ENCODE measurements at regions not wholly inside any gene's neighbourhood (a gene's known extent, or its start where the extent isn't known, plus 50 kb on each side); places are given as distances from the start of the nearest gene placed in this dataset.
"Not testable (repeated sequence)": the region's sequence is repeated elsewhere in the genome, so short reads cannot be mapped to it uniquely, and the experiment has no call there.

DNA sequence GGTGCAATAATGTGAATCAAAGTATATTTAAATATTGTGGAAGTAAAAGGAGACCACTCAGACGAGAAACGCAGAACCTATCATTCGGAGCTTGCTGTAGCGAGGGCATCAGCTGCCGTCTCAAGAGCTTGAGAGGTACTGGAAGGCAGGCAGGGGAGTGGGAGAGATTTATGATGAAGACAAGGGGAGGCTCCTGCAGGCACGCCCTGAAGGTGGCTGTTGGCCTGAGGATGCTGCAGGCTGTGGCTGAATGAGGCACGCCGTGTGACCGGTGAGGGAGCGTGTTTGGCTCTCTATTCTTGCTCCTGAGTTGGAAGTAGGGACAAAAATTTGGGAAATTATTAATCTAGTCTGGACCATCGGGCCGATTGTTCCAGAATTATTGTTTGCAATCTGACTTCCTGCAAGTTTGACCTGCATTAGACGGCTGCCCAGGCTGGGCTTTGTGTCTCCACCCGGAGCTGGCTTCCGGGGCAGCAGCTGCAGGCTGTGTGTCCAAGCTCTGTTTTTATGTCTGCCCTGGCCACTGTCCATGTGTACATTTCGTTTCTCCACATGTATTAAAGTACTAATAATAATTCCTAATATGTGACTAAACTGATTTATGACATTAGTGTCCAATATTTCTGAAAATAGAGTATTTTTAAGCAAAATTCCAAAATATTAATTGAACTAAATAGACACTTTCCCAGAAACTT lies 91.1 kb upstream of the ANKRD10 start:
- DNase-seq (ENCODE audit: low read depth, low spot score), result no peak

DNA sequence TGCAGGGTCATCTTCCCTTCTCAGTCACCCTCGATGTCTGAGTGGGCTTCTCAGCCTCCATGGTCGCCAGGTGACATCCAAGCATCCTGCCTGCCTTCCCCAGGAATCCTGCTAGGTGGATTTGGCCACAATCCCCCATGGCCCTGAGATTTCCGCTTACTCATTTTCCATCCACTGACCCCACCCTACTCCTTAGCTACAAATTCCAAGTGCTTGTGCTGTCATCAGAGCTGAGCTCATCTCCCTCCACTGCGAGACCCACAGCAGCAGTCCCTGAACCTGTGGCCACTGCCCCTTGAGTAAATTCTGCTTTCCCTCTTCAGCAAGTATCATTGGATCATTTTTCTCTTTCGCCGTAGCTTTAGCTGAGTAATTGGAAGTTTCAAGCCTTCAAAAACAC lies 90.5 kb upstream of the ANKRD10 start:
- DNase-seq (ENCODE audit: low read depth, low spot score), result no peak

DNA sequence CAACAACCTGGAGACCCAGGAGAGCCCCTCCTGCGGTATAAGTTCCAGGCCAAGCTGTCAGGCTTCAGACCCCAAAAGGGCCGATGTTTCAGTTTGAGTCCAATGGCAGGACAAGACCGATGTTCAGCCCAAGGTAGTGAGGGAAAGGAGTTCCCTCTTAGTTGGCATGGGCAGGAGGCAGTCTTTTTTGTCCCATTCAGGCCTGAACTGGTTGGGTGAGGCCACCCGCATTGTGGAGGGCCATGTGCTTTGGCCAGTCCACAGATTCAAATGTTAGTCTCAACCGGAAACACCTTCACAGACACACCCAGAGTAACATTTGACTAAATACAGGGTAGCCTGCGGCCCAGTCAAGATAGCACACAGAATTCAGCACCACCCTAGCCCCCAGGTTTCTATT lies 89.6 kb upstream of the ANKRD10 start:
- no peak for DNase-seq (ENCODE audit: low read depth, low spot score)

DNA sequence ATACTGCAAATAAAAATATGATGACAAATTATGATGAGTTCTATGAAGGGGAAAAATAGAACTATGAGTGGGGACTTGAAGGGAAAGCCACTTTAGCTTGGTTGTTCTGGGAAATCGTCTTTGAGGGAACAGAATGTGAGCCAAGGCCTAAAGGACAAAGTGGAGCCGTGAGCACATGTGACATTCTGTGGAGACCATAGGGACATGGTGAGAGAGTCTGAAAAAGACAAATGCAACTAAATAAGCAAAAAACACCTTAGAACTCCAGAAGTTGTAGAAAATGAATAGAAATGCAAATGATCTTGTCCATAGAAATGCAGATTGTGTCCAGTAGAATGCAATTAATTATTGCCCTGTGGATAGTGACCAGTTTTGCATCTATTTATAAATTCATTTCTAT lies 86.8 kb upstream of the ANKRD10 start:
- no peak for DNase-seq (ENCODE audit: low read depth, low spot score)

DNA sequence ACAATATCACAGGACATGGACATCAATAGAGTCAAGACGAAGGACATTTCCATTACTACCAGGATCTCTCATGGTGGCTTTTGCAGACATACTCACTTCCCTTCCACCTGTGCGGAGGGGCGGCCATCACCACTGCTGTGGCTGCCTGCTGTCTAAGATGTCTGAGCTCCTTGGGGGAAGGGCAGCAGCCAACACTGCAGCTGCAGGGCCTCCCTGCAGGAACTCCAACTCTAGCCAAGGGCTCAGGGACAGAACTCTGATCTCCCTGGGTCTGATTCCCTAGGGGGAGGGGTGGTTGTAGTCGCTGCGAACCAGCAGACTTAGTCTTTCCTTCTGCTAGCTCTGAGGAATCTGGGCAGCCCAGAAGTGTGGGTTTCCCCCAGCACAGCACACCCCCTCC lies 78.9 kb upstream of the ANKRD10 start:
- DNase-seq (ENCODE audit: low read depth, low spot score), result peak; percentile 12

DNA sequence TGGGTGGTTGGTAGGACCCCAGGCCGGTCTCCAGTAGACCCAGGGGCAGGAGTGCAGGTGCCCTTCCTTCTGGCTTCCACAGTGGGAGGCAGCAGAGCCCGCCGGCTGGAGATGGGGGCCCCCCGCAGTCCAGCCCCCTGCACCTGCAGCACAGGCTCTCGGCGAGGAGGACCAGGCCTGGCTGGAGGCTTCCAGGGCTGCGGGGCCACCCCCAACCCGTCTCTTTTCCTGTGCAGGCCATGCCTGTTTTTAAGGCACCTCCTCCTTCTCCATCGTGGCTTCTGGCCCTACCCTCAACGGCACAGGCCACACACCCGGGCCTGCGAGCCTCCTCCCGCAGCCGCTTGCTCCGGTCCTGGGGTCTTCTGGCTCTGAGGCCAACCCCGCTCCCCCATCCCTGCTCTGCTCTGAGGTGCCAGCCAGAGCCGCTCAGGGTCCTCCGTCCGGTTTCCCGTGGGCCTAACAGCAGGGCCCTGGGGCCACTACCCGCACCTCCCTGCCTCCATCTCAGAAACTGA lies 77.2 kb upstream of the ANKRD10 start:
- DNase-seq (ENCODE audit: low read depth, low spot score), result no peak

DNA sequence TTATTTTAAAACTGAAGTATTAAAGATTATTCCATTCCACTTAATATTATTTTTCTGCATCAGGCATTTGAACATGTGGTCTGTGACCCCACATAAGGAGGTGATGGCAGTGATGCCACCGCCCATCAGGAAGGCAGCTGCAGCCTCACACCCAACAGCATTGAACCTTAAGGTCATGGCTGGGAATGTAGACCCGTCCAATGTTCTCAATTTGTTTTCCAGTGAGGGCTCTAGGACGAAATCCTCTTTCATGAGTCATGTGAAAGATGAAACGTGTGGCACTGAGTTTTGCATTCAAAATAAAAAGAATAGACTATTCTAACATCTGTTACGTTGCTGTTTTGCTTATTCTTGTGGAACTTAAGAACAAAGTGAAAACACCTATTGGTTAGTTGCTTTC lies 74.5 kb upstream of the ANKRD10 start:
- DNase-seq (ENCODE audit: low read depth, low spot score), result no peak

DNA sequence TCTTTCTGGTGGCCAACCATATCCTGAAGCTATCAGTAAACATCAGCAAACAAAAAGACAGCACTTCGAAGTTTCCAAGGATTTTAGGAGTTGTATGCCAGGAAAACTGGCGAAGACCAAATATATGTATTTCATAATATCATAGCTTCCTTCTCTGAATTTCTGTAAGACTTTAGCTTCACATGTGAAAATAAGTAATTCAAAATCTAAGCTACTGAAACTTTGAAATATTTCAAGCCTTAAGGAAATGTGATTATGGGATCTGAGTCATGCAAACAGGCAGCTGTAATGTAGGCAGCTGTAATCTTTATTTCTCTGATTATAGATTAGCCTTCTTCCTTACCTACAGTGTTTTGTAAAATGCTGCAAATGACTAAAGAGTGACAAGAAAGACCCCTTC lies 70.7 kb upstream of the ANKRD10 start:
- DNase-seq (ENCODE audit: low read depth, low spot score), result no peak

DNA sequence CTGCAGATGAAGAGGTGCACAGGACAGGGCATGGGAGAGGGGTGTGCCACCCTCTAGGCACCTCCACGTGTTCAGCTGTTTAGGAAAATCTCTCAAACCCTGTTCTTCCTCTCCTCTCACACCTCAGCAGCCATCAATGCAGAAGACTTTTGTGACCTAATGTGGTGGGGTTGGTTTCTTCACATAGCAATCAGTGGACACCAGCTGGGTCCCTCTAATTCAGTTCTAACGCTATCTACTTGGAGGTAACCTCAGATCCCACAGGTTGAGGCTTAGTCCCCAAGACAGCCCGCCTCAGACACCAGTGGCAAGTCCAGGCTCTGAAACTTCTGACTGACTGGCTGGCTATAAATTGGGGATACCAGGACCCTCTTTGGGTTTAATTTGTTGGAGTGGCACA lies 69.9 kb upstream of the ANKRD10 start:
- no peak for DNase-seq (ENCODE audit: low read depth, low spot score)

DNA sequence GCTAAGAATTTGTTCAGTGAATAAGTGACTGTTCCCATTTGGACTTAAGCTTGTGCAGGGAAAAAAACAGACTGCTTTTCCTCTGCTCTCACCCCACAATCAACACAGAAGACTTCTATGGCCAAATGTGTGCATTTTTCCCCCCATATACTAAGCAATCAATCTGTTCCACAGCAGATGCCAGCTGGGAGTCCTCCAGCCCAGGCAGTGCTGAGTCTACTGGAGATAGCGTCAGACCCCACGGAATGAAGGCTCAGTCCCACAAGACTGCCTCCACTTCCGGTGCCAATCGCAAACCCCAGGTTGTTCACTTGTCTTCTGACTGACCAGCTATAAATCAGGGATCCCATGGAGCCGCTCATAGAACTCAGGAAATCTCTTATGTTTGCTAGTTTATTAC lies 69.5 kb upstream of the ANKRD10 start:
- no peak for DNase-seq (ENCODE audit: low read depth, low spot score)

DNA sequence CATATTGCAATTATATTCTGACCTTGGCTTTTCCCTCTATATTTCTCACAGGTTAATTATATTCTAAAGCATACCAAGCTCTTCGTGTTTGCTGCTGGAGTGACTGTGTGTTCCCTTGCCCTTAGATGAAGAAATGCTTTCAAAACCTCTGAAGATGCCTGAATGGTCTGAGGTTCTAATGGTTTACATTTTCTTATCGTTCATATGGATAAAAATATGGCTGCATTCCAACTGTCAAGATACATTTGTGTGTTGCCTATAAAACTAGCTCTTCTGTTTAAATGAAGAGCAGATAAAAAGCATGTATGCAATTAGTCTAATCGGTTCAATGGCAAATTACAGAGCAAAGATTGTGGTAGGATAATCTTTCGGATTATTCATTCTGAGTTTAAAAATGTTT lies 68.4 kb upstream of the ANKRD10 start:
- no peak for DNase-seq (ENCODE audit: low read depth, low spot score)

DNA sequence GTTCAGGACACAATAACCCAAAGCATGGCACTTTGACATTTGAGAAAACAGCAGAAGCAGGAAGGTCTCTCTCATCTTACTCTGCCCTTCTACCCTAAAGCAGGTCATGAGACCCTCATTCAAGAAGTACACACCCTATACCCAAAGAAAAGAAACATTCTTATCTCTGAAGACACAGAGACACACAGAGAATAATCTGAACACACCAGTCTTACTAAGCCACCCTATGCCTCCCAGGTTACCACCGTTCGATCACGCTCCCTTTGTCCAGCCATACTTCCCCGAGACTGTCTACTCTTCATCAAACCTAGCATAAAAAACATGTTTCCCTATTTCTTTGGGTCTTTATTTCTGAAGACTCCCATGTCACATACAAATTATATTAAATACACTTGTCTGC lies 66.5 kb upstream of the ANKRD10 start:
- DNase-seq (ENCODE audit: low read depth, low spot score), result no peak

DNA sequence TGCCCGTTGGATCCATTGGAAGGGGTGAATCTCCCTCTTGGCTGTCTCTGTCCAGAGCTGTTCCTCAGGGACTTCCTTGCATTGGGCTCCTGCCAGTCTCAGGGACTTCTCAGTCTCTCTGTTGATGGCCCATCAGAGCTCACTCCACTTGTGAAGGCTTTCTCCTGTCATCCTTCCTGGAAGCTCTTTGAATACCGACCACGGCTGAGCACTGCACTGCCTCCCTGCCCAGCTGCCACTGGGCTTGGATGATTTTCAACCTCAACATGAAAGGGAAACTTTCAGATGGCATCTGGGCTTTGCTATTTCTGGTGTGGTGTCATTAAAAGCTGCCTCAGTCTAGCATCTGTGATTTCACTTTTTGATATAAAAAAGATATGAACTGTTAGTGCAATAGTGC lies 66.1 kb upstream of the ANKRD10 start:
- DNase-seq (ENCODE audit: low read depth, low spot score), result no peak

DNA sequence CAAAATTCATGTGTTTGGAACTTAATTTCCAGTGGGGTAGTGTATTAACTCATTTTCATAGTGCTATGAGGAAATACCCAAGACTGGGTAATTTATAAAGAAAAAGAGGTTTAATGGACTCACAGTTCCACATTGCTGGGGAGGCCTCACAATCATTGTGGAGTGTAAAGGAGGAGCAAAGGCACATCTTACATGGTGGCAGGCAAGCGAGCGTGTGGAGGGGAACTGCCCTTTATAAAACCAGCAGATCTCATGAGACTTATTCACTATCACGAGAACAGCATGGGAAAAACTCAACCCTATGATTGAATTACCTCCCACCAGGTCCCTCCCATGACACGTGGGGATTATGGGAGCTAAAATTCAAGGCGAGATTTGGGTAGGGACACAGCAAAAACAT lies 64.3 kb upstream of the ANKRD10 start:
- DNase-seq (ENCODE audit: low read depth, low spot score), result not testable (repeated sequence)

DNA sequence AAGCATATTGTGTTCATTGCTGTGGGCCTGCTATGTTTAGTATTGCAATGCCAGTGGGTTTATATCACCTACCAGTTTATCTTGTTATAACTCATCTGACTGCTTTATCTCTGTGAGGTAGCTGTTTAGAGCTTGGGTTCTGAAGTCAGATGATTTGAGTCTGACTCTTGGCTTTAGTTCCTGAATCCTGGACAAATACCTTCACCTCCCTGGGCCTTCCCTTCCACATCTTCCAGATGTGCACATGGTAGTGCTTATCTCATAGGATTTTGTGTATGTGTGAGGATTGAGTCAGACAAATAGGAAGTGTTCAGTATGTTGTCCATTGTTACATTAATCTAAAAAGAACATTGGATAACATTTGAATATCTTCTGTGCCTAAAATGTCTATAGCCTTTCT lies 63.5 kb upstream of the ANKRD10 start:
- DNase-seq (ENCODE audit: low read depth, low spot score), result no peak

DNA sequence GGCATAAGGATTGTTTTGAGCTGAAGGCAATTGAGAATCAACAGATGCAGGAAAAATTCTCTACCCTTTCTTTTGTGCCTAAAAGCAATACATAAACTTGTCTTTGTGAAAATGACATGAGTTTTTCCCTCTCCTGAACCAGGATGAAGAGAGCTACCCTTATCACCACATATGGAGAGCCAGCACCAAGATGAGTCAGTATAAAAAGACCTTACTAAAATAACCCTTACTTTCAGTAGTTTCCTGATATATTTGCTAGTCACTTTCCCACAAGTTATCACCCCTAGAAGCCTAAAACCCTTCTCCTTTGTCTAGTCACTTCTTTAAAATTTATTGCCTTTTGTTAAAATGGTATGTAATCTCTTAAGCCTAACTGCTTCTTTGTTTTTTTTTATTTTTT lies 61.9 kb upstream of the ANKRD10 start:
- DNase-seq (ENCODE audit: low read depth, low spot score), result no peak

DNA sequence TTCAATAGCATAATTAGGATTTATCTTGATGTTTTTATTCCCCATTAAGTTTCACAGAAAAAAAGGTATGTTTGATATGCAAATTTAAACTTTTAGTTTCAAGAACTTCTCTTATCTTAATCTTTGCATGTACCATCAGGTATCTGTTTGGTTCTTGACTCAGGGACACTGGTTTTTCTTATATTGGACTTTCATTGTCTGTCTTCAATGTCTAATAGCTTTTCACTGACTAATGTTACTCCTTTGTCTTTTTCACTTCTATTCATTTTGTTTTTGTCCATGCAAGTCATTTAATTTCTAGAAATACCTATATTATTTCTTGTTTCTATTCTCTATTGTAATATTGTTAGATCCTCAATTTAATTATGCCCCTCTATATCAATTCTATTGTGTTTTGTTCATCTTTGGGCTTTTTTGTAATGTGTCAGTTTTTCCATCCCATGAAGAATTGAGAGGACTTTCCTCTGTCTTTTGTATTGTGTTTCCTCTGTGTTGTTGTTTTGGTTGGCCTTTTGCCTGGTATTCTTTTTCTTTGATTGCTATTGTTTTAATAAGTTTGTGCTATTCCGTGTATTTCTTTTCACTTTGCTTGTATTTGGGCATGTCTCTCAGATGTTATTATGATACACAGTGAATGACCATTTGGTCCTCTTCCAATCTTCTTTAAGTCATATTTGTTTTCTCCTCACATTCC lies 58.3 kb upstream of the ANKRD10 start:
- DNase-seq (ENCODE audit: low read depth, low spot score), result no peak

DNA sequence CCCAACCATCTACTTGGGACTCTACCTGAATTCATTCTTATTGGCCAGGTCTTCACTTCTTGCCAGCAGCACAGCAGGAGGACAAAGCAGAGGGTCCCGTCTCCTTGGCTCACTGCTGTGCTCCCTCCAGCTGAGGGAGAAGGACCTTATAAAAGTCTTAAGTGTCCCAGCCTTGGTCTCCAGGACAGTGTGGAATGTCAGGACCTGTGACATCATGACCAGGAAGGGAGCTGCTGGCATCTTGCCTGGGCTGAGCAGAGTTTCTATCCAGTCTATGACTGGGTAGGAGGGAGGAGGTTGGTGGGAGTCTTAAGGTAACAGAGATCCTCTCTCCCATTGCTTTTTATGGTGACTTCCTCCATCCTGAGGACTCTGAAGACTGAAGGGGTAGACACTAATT lies 56.6 kb upstream of the ANKRD10 start:
- no peak for DNase-seq (ENCODE audit: low read depth, low spot score)

DNA sequence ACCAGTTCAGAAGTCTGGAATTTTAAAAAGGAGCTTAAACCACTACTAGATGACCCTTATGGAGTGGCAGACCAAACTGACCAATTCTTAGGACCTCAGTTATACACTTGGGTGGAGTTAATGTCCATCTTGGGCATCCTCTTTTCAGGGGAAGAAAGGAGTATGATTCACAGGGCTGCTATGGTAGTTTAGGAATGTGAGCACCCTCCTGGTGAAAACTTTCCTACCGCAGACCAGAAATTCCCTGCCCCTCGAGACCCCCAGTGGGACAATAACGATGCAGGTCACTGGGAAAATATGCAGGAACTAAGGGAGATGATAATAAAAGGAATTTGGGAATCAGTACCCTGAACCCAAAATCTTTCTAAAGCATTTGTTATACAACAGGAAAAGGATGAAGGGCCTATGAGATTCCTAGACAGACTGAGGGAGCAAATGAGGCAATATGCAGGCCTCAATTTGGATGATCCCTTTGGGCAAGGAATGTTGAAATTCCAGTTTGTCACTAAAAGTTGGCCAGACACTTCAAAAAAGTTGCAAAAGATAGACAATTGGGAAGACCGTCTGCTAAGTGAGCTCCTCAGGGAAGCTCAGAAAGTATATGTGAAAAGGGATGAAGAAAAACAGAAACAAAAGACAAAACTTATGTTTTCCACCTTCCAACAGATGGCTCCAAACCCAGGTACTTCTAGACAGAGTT lies 52.4 kb upstream of the ANKRD10 start:
- not testable (repeated sequence) for DNase-seq (ENCODE audit: low read depth, low spot score)

DNA sequence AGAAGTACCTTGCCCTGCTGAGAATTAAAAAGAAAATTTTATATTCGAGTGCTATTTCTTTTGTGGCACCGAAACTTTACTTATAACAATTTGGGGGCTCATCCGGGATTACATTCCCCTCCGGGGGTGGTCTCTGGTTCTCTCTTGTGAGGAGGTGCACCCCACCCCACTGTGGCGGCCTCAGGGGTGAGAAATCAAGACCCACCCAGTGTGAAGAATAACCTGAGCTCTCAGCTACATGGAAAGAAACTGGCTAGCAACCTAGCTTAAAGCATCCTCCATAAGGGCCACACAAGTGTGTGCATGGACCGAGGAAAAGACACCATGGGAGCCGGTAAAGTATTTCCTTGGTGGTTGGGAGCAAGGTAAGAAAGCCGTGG lies 50.9 kb upstream of the ANKRD10 start:
- no peak for DNase-seq (ENCODE audit: low read depth, low spot score)

DNA sequence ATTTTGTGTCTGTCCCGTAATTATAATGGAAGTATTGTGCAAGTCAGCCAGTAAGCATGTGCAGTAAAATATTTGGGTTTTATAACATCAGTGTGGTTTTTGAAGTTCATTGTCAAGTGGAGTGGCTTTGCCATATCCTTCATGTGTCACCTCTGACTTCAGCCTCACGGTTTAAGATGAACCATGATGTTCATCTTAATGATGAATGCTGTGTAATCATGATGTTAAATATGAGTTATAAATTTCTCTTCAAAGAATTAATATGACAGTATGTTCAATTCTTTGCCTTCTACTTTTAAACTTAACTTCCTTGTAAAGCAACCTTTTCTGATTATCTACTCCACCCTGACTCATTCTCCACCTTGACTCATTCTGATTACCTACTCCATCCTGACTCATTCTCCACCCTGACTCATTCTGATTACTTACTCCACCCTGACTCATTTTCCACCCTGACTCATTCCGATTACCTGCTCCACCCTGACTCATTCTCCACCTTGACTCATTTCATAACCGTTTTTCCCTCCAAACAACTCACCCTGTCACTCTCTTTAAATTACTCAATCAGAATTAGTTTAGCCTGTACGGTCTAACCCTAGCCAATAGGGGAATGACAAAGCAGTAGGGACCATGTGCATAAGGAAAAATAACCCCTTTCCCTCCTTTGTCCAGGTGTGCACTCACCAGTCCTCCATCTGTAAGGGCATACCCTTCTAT lies 50.3 kb upstream of the ANKRD10 start:
- DNase-seq (ENCODE audit: low read depth, low spot score), result no peak
